HAP-1 (cell line): ENCODE measurements at regions not wholly inside any gene's neighbourhood (a gene's known extent, or its start where the extent isn't known, plus 50 kb on each side); places are given as distances from the start of the nearest gene placed in this dataset.

Experiments used
- DNase-seq, 2 experiments: peaks; one replicate each; pipeline ENCODE4 v3.0.0-alpha.2; 2016 to 2020; ENCODE audit warnings: low spot score in 2 of 2
- H3K27me3 ChIP-seq: fragments of 250-450 bp; sonication (Bioruptor Pico); 2 replicates; pipeline ENCODE4 v1.5.1; 2020; ENCODE audit warnings: low read depth, mild to moderate bottlenecking, moderate library complexity
- H3K36me3 ChIP-seq: fragments of 250-450 bp; sonication (Bioruptor Pico); replicated peaks from 2 replicates; pipeline ENCODE4 v1.5.1; 2020; ENCODE audit warnings: mild to moderate bottlenecking
- H3K4me1 ChIP-seq: fragments of 250-450 bp; sonication (Bioruptor Pico); 2 replicates; pipeline ENCODE4 v1.5.1; 2020; ENCODE audit warnings: mild to moderate bottlenecking
- H3K4me3 ChIP-seq: fragments of 250-450 bp; sonication (Bioruptor Pico); 2 replicates; pipeline ENCODE4 v1.5.1; 2020; ENCODE audit warnings: mild to moderate bottlenecking, moderate library complexity
- H3K9me3 ChIP-seq: fragments of 250-450 bp; sonication (Bioruptor Pico); 2 replicates; pipeline ENCODE4 v1.5.1; 2020; ENCODE audit warnings: mild to moderate bottlenecking, moderate library complexity
- in situ Hi-C: fragments of 300-500 bp; cut with MboI; formaldehyde crosslinking; loops from 3 replicates; pipeline ENCODE4 v1.14.3; 2020; ENCODE audit warnings: low sequenced_read_pairs, inconsistent platforms, mixed read lengths

DNA sequence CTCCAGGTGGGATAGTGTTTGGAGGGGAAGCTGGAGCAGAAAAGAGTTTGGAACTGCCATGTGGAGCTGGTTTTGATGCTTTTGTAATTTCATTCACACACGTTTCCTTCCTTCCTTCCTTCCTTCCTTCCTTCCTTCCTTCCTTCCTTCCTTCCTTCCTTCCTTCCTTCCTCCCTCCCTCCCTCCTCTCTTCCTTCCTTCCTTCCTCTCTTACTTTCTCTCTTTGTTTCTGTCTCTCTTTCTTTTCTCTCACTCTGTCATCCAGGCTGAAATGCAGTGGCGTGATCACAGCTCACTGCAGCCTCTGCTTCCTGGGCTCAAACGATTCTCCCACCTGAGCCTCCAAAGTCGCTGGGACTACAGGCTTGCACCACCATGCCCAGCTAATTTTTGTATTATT, 168.0 kb upstream of the ARID2 start:
- Histone ChIP-seq H3K4me3 (no peak overlapping the region), H3K36me3 (no peaks in the 10 kb centered on the region), H3K27me3 (no peaks in the 10 kb centered on the region), H3K9me3 (no peaks in the 10 kb centered on the region), H3K4me1 (no peaks in the 10 kb centered on the region)
- in situ Hi-C loops: no loop called here
- no peak for DNase-seq

GRCh38 chr12:45565590-45565989, 163.9 kb upstream of the ARID2 start:
- DNase-seq: no peak
- Histone ChIP-seq H3K27me3 (no peaks in the 10 kb centered on the region), H3K4me3 (no peak overlapping the region), H3K4me1 (no peaks in the 10 kb centered on the region), H3K36me3 (no peaks in the 10 kb centered on the region), H3K9me3 (no peaks in the 10 kb centered on the region)
- in situ Hi-C loops: no loop called here

DNA sequence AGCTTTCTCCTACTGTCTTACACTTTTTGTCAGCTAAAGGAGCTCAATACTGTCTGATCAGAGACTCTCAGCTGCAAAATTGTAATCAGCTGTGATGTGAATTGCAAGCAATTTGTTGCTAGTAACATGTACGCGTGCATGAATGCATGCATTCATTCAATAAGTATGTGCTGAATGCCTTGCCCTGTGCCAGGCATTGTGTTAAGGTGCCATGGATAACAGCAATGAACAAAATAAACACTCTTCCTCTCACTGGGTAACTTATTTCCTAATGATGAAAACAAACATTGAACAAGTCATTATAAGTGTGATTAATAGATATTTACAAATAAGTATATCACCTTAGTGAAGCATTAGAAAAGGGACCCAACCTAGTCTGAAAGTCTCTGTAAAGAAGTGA, 163.2 kb upstream of the ARID2 start:
- no peak for DNase-seq
- H3K36me3 ChIP-seq: no peaks in the 10 kb centered on the region
- no peaks in the 10 kb centered on the region for H3K9me3 ChIP-seq
- H3K27me3 ChIP-seq: peaks cover under 1% of the 10 kb centered on the region; the same call in 1 of the 2 replicates
- H3K4me3 ChIP-seq: no peak overlapping the region
- in situ Hi-C loops: no loop called here
- no peaks in the 10 kb centered on the region for H3K4me1 ChIP-seq

DNA sequence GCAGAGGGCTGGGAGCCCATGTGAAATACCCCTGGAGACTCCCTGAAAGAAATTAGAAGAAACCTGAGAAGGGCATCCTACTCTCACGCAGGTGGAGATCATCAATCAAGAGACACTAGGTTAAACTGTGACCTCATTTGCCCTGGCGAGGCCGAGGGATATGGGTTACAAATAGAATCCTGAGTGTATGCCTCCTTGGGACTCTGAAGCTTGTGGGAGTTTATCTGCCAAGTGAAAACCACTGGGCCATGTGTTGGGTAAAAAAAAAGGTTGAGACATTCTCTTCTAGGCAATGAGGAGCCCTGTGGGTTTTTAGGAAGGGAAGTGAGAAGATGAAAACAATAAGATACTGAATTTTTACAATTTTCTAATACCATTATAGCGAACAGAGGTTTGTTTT, 160.7 kb upstream of the ARID2 start:
- Histone ChIP-seq H3K4me1 (no peaks in the 10 kb centered on the region), H3K4me3 (no peak overlapping the region), H3K36me3 (no peaks in the 10 kb centered on the region), H3K27me3 (peaks cover 5% of the 10 kb centered on the region; the same call in 1 of the 2 replicates), H3K9me3 (no peaks in the 10 kb centered on the region)
- no peak for DNase-seq
- in situ Hi-C loops: no loop called here

DNA sequence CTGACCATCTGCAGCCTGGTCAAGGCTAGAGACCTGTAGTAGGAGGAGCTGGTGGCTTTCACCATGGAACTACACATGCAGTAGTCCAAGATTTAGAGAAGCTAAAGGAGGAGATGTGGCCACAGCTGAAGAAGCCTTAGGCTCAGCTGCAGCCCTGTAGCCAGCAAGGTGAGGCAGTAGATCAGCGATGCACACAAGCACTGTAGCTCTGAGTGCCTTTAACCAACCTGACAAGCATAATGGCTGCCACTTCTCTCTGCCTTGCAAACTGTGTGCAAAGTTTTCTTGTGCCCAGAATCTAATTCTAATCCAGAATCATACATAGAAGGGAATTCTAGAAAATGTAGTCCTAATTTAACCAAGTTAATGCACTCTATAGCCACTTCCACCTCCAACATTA, 159.0 kb upstream of the ARID2 start:
- in situ Hi-C loops: no loop called here
- Histone ChIP-seq H3K27me3 (peaks cover 5% of the 10 kb centered on the region; the same call in 1 of the 2 replicates), H3K9me3 (no peaks in the 10 kb centered on the region), H3K4me1 (no peaks in the 10 kb centered on the region), H3K4me3 (no peak overlapping the region), H3K36me3 (no peaks in the 10 kb centered on the region)
- DNase-seq: no peak

DNA sequence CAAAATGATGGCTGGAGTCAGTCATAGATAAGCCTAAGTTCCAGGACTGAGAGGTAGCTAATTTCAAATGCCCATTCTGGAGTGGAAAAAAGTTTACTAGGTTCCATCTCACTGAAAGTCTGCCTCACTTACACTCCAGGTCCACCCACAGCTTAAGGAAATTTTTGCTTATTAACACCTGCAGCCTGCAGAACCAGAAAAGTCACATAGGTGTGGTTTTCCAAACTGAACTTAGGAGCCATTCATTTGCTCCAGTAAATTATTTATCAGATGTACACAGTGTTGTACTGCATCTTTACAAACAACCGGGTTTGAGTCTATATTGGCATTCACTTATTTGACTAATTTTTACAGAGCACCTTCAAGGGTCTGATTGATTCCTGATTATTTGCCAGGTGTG, 157.4 kb upstream of the ARID2 start:
- no peak for DNase-seq
- no peaks in the 10 kb centered on the region for H3K36me3 ChIP-seq
- H3K27me3 ChIP-seq: peaks cover 5% of the 10 kb centered on the region; the same call in 1 of the 2 replicates
- no peaks in the 10 kb centered on the region for H3K9me3 ChIP-seq
- H3K4me3 ChIP-seq: no peak overlapping the region
- 0 out of 2 replicates have a peak, but pooled peaks cover 2% of the 10 kb centered on the region for H3K4me1 ChIP-seq
- in situ Hi-C loops: no loop called here

- 0 out of 2 replicates have a peak, but pooled peaks cover 2% of the 10 kb centered on the region for H3K4me1 ChIP-seq
- H3K4me3 ChIP-seq: no peak overlapping the region
- peaks cover 5% of the 10 kb centered on the region; the same call in 1 of the 2 replicates for H3K27me3 ChIP-seq
- in situ Hi-C loops: no loop called here
- no peak for DNase-seq
- H3K36me3 ChIP-seq: no peaks in the 10 kb centered on the region
- no peaks in the 10 kb centered on the region for H3K9me3 ChIP-seq
These were observed 154.1 kb upstream of the ARID2 start for GRCh38 chr12:45575417-45575816.

GRCh38 chr12:45575823-45576475, 153.6 kb upstream of the ARID2 start:
- Histone ChIP-seq H3K9me3 (no peaks in the 10 kb centered on the region), H3K4me1 (0 out of 2 replicates have a peak, but pooled peaks cover 2% of the 10 kb centered on the region), H3K27me3 (peaks cover 5% of the 10 kb centered on the region; the same call in 1 of the 2 replicates), H3K4me3 (no peak overlapping the region), H3K36me3 (no peaks in the 10 kb centered on the region)
- in situ Hi-C loops: no loop called here
- DNase-seq: no peak

GRCh38 chr12:45577844-45578399, 151.6 kb upstream of the ARID2 start:
- Histone ChIP-seq H3K4me1 (0 out of 2 replicates have a peak, but pooled peaks cover 2% of the 10 kb centered on the region), H3K4me3 (no peak overlapping the region), H3K36me3 (no peaks in the 10 kb centered on the region), H3K27me3 (no peaks in the 10 kb centered on the region), H3K9me3 (no peaks in the 10 kb centered on the region)
- DNase-seq: no peak
- in situ Hi-C loops: no loop called here

- in situ Hi-C loops: no loop called here
These were observed 149.0 kb upstream of the ARID2 start for GRCh38 chr12:45580356-45580969.

DNA sequence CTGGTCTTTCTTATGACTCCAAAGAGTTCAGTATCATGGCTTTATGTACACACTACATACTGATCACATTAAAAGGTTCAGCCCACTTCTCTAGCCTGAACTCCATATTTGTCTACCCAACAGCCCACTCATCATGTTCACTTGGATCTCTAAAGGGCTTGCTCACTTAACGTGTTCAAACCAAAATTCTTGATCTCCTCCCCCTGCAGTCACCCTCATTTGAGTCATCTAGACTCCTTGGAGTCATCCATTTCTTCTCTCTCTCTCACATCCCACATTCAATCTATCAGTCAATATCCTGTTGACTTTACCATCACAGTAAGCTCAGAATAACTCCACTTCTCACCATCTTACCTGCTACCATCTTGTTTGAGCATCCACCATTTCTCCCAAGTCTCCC, 148.4 kb upstream of the ARID2 start:
- in situ Hi-C loops: no loop called here

More at GRCh38 chr12:45580356-45580969, 149.0 kb upstream of the ARID2 start:
- H3K9me3 ChIP-seq: no peaks in the 10 kb centered on the region
- H3K36me3 ChIP-seq: no peaks in the 10 kb centered on the region
- no peak overlapping the region for H3K4me3 ChIP-seq
- no peaks in the 10 kb centered on the region for H3K27me3 ChIP-seq
- no peak for DNase-seq
- 0 out of 2 replicates have a peak, but pooled peaks cover 2% of the 10 kb centered on the region for H3K4me1 ChIP-seq

GRCh38 chr12:45582536-45582935, 147.0 kb upstream of the ARID2 start:
- no peaks in the 10 kb centered on the region for H3K4me1 ChIP-seq
- H3K36me3 ChIP-seq: no peaks in the 10 kb centered on the region
- no peak for DNase-seq
- in situ Hi-C loops: no loop called here
- no peaks in the 10 kb centered on the region for H3K27me3 ChIP-seq
- H3K9me3 ChIP-seq: no peaks in the 10 kb centered on the region
- H3K4me3 ChIP-seq: no peak overlapping the region

More for the DNA sequence above, 148.4 kb upstream of the ARID2 start:
- Histone ChIP-seq H3K36me3 (no peaks in the 10 kb centered on the region), H3K27me3 (no peaks in the 10 kb centered on the region), H3K4me1 (0 out of 2 replicates have a peak, but pooled peaks cover 2% of the 10 kb centered on the region), H3K4me3 (no peak overlapping the region), H3K9me3 (no peaks in the 10 kb centered on the region)
- DNase-seq: no peak

DNA sequence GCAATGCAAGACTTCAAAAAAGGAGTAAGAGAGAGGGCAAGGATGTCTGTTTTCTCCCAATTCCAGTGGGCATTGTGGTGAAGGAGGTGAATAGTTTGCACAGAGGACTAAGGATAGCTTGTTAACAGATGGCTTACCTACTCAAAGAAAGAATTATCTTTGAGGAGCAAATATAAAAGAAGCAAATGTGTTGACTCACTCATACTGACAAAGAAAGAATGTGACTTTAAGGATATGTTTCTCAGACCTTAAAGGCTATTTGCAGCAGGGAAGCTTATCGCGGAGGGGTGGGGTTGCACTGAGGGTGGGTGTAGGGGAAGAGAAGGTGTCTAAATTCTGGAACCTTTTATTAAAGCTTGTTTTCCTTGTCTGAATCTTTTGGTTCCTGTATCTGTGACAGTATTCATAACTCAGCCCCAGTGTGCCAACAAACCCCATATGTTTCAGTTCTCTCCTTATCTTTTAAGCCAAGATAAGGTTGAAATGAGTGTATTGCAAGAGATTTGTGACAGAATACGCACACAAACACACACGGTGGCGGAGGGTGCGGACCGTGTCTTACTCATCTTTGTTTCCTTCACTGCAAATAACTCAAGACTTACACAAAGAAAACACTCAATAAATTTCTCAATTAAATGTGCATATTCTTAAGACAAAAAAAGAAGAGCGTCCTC, 146.4 kb upstream of the ARID2 start:
- Histone ChIP-seq H3K27me3 (no peaks in the 10 kb centered on the region), H3K4me1 (no peaks in the 10 kb centered on the region), H3K36me3 (no peaks in the 10 kb centered on the region), H3K4me3 (no peak overlapping the region), H3K9me3 (no peaks in the 10 kb centered on the region)
- no peak for DNase-seq
- in situ Hi-C loops: no loop called here

GRCh38 chr12:45584336-45584735, 145.2 kb upstream of the ARID2 start:
- in situ Hi-C loops: no loop called here
- Histone ChIP-seq H3K36me3 (no peaks in the 10 kb centered on the region), H3K9me3 (no peaks in the 10 kb centered on the region), H3K4me3 (no peak overlapping the region), H3K27me3 (no peaks in the 10 kb centered on the region), H3K4me1 (no peaks in the 10 kb centered on the region)
- no peak for DNase-seq
